Prostate gland (tissue), 2 donors: ENCODE measurements at regions not wholly inside any gene's neighbourhood (a gene's known extent, or its start where the extent isn't known, plus 50 kb on each side); places are given as distances from the start of the nearest gene placed in this dataset.

Experiments
- DNase-seq: peaks from one replicate; pipeline ENCODE4 v3.0.0-alpha.2; 2019; ENCODE audit warnings: low spot score
- H3K27ac ChIP-seq, 2 donors: fragments of 200-600 bp; sonication (generic); 2 replicates each; pipeline ENCODE4 v1.5.1; 2017 to 2019
- H3K27me3 ChIP-seq: fragments of 200-600 bp; sonication (generic); replicated peaks from 2 replicates; pipeline ENCODE4 v1.5.1; 2019; ENCODE audit not compliant: insufficient read depth
- H3K36me3 ChIP-seq, 2 donors: fragments of 200-600 bp; sonication (generic); 1 replicate in 1 of 2; 2 replicates in 1 of 2; pipeline versions ENCODE4 v1.5.1 to v1.8.1; 2017 to 2019
- H3K4me1 ChIP-seq: fragments of 200-600 bp; sonication (generic); replicated peaks from 2 replicates; pipeline ENCODE4 v1.5.1; 2019
- H3K4me3 ChIP-seq, 2 donors: fragments of 200-600 bp; sonication (generic); 2 replicates each; pipeline ENCODE4 v1.5.1; 2017 to 2019
- H3K9me3 ChIP-seq: fragments of 200-600 bp; sonication (generic); 2 replicates; pipeline ENCODE4 v1.5.1; 2017
- CTCF ChIP-seq, 4 experiments: fragments of 200-600 bp in 2 of 4; fragments of 450-650 bp in 2 of 4; sonication (generic) in 2 of 4; IDR thresholded peaks; 1 replicate in 3 of 4; 2 replicates in 1 of 4; pipeline ENCODE4 v1.5.1; 2016 to 2019; ENCODE audit warnings: antibody characterized with exemption in 4 of 4, mild to moderate bottlenecking in 2 of 4, moderate library complexity in 2 of 4
- POLR2A ChIP-seq: fragments of 450-650 bp; IDR thresholded peaks from one replicate; pipeline ENCODE4 v1.6.1; 2016; ENCODE audit warnings: antibody characterized with exemption, mild to moderate bottlenecking
- POLR2AphosphoS5 ChIP-seq: sonication (generic); formaldehyde crosslinking; IDR thresholded peaks from one replicate; pipeline ENCODE4 v1.6.1; 2017; ENCODE audit warnings: antibody characterized with exemption
- WGBS: methylation state at CpG from one replicate; pipeline ENCODE4 v1.1.5; 2018; 5-methylcytosine and 5-hydroxymethylcytosine counted together
- intact Hi-C: fragments of 100-400 bp; cut with DNase I; formaldehyde crosslinking; loops from one replicate; pipeline ENCODE4 v1.14.2; 2022

DNA sequence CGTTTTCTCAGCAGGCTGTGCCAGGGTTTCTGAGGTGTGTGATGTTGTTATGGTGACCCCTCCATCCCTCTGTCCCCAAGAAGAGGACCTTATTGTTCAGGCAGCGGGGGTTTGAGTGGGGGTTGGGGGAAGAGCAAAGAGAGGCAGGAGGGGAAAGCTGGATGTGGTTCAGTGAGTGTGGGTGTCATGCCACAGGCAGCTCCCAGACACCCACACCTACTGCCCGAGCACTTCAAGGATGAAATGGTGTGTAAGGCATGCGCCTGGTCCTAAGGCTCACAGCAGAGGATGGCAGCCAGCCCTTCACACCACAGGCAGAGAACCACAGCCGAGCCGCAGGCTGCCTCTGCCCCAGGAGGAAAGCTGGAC, 49.9 kb upstream of the STUM start:
- Histone ChIP-seq H3K27me3 (no peaks in the 10 kb centered on the region), H3K9me3 (no peaks in the 10 kb centered on the region), H3K4me3 (no peak overlapping the region), H3K27ac (no peak overlapping the region), H3K4me1 (no peaks in the 10 kb centered on the region), H3K36me3 (no peaks in the 10 kb centered on the region)
- intact Hi-C loops, result no loop called here
- TF ChIP-seq CTCF (IDR thresholded peaks at IDR 0.05), result no peak
- TF ChIP-seq POLR2AphosphoS5, result no peak
- no peak for TF ChIP-seq POLR2A
- no peak for DNase-seq
- 68% methylated on average over 6 of the region's 6 CpGs for WGBS
